Mesendoderm (in vitro differentiated cells): ENCODE measurements at regions not wholly inside any gene's neighbourhood (a gene's known extent, or its start where the extent isn't known, plus 50 kb on each side); places are given as distances from the start of the nearest gene placed in this dataset.
"Not testable (repeated sequence)": the region's sequence is repeated elsewhere in the genome, so short reads cannot be mapped to it uniquely, and the experiment has no call there.

Source experiments
- DNase-seq: peaks from one replicate; pipeline ENCODE4 v3.0.0; 2013
- H2AK5ac ChIP-seq: 2 replicates; pipeline ENCODE4 v1.6.1; 2013; ENCODE audit warnings: low read length, inconsistent platforms
- H2BK120ac ChIP-seq: 2 replicates; pipeline ENCODE4 v1.6.1; 2013; ENCODE audit warnings: low read depth, mild to moderate bottlenecking, low read length, moderate library complexity, mixed read lengths
- H2BK15ac ChIP-seq: replicated peaks from 2 replicates; pipeline ENCODE4 v1.6.1; 2013; ENCODE audit warnings: low read depth, mild to moderate bottlenecking, moderate library complexity
- H2BK5ac ChIP-seq: 2 replicates; pipeline ENCODE4 v1.6.1; 2013; ENCODE audit warnings: low read length, inconsistent platforms
- H3K18ac ChIP-seq: 2 replicates; pipeline ENCODE4 v1.6.1; 2013; ENCODE audit warnings: mild to moderate bottlenecking, low read length, mixed read lengths
- H3K23ac ChIP-seq: one replicate; pipeline ENCODE4 v1.6.1; 2013; ENCODE audit warnings: low read length
- H3K27ac ChIP-seq: 2 replicates; pipeline ENCODE4 v1.5.1; 2013; ENCODE audit warnings: low read depth, mild to moderate bottlenecking, inconsistent platforms, low read length, moderate library complexity
- H3K27me3 ChIP-seq: 2 replicates; pipeline ENCODE4 v1.6.1; 2013; ENCODE audit warnings: low read length, control low read depth, mild to moderate bottlenecking, inconsistent platforms; ENCODE audit not compliant: insufficient read depth, poor library complexity
- H3K36me3 ChIP-seq: 2 replicates; pipeline ENCODE4 v1.6.1; 2013; ENCODE audit warnings: low read length, inconsistent platforms; ENCODE audit not compliant: control insufficient read depth, insufficient read depth
- H3K4ac ChIP-seq: one replicate; pipeline ENCODE4 v1.6.1; 2013; ENCODE audit warnings: low read depth, mild to moderate bottlenecking, low read length, moderate library complexity
- H3K4me1 ChIP-seq: 2 replicates; pipeline ENCODE4 v1.6.1; 2013; ENCODE audit warnings: low read depth, low read length, inconsistent platforms; ENCODE audit not compliant: control insufficient read depth
- H3K4me2 ChIP-seq: 2 replicates; pipeline ENCODE4 v1.6.1; 2013; ENCODE audit warnings: low read length
- H3K4me3 ChIP-seq: 2 replicates; pipeline ENCODE4 v1.5.1; 2013; ENCODE audit warnings: mild to moderate bottlenecking, low read length
- H3K56ac ChIP-seq: one replicate; pipeline ENCODE4 v1.6.1; 2013; ENCODE audit warnings: low read length
- H3K79me1 ChIP-seq: 2 replicates; pipeline ENCODE4 v1.6.1; 2013; ENCODE audit warnings: low read length, inconsistent platforms
- H3K79me2 ChIP-seq: 2 replicates; pipeline ENCODE4 v1.6.1; 2013; ENCODE audit warnings: mild to moderate bottlenecking, low read length; ENCODE audit not compliant: control insufficient read depth, insufficient read depth
- H3K9ac ChIP-seq: 2 replicates; pipeline ENCODE4 v1.6.1; 2013; ENCODE audit warnings: low read length, inconsistent platforms
- H4K5ac ChIP-seq: one replicate; pipeline ENCODE4 v1.6.1; 2013; ENCODE audit warnings: low read length
- H4K8ac ChIP-seq: one replicate; pipeline ENCODE4 v1.6.1; 2013; ENCODE audit warnings: low read depth, mild to moderate bottlenecking, control low read depth, low read length, moderate library complexity
- WGBS: extraction: QIAGEN DNeasy Blood & Tissue Kit; methylation state at CpG from one replicate; pipeline ENCODE4 v1.1.7; 2013; ENCODE audit warnings: low lambda C conversion rate, missing lambda C conversion rate; ENCODE audit not compliant: insufficient coverage; ENCODE audit errors: extremely low coverage; 5-methylcytosine and 5-hydroxymethylcytosine counted together

DNA sequence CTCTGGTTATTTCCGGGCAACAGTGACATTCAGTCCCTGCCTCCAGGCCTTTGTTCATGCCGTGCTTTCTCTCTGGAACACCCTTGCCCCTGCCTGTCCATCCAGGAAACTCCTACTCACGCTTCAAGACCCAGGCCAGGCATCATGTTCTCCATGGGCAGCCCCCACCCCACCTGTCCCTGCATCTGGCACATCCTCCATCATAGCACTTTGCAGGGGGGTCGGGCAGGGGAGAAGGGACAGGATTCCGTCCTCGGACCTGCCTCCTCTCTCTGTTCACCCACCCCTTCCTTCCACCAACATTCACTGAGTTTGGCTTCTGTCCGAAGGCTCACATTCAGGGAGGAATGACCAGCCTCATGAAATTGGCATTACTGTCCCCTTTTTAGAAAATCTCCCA, 206.1 kb downstream of the MATN1 start:
- no CpG with 5 or more reads among the region's 7 CpGs for WGBS
- DNase-seq, H3K4ac ChIP-seq, H3K27me3 ChIP-seq, H2BK5ac ChIP-seq, H2BK120ac ChIP-seq, H4K5ac ChIP-seq, H2BK15ac ChIP-seq, H4K8ac ChIP-seq, H3K36me3 ChIP-seq, H3K23ac ChIP-seq, H3K4me1 ChIP-seq, H3K4me3 ChIP-seq, H3K27ac ChIP-seq, H3K9ac ChIP-seq, H2AK5ac ChIP-seq, H3K79me2 ChIP-seq, H3K56ac ChIP-seq, H3K4me2 ChIP-seq, H3K79me1 ChIP-seq, H3K18ac ChIP-seq: not testable (repeated sequence)

DNA sequence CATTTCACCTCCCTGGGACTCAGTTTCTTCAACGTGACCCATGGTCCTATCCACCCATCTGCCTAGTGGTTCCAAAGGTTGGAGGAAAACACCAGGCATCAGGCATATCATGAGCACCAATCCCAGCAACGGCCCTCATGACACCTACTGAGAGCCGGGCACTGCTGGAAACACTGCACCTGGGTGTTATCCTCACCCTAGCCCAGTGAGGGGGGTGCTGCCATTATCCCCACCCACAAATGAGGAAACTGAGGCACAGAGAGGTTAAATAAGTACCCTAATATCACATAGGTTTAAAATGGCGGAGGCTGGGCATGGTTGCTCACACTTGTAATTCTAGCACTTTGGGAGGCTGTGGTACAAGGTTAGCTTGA, 206.9 kb downstream of the MATN1 start:
- Histone ChIP-seq H3K56ac (no peak overlapping the region), H3K4me2 (no peak overlapping the region), H3K4me3 (no peak overlapping the region), H3K4ac (no peak overlapping the region), H3K79me1 (no peaks in the 10 kb centered on the region), H4K5ac (no peak overlapping the region), H3K9ac (no peak overlapping the region), H3K18ac (no peak overlapping the region), H2BK120ac (no peak overlapping the region), H3K23ac (no peak overlapping the region), H3K36me3 (no peaks in the 10 kb centered on the region), H2BK15ac (no peak overlapping the region), H3K79me2 (no peaks in the 10 kb centered on the region), H3K27me3 (no peaks in the 10 kb centered on the region), H3K4me1 (peaks cover 3% of the 10 kb centered on the region), H2AK5ac (no peak overlapping the region), H3K27ac (no peak overlapping the region), H2BK5ac (no peak overlapping the region), H4K8ac (no peak overlapping the region)
- DNase-seq = no peak
- no CpG with 5 or more reads among the region's 4 CpGs for WGBS

DNA sequence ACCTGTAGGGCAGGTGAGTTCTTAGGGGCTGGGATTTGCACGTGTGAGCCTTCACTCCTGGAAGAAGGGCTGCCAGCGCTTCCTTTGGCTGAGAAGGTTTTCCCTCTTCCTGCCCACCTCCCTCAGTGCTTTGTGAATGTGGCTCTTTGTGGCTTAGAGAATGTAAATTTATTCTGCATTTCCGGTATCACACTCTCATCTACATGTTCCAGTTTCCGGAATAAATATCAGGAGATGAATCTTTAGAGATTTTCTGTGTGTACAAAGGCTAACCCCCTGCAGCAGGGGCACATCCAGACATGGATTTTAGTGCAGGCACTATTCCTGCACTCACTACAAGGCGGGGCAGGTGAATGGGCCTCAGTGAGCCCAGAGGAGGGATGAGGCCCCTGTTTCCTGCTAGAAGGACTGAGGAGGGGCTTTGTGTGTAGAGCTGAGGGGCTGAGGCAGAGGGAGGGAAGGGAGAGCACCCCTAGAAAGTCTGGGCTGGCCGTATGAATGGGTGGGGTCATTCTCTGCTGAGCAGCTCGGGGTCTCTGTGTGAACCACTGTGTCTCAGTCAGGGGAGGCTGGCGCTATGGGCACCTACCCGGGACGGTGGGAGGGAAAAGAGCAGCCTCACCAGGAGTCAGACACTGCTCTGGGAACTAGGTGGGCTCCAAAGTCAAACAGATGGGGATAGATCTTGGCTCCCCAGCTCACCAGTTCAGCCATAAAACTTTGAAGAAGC, 207.5 kb downstream of the MATN1 start:
- DNase-seq = no peak
- no peak overlapping the region for H3K56ac ChIP-seq
- no peaks in the 10 kb centered on the region for H3K36me3 ChIP-seq
- no peak overlapping the region for H3K4ac ChIP-seq
- H3K4me2 ChIP-seq = no peak overlapping the region
- H2BK15ac ChIP-seq = no peak overlapping the region
- no peak overlapping the region for H4K5ac ChIP-seq
- no CpG with 5 or more reads among the region's 10 CpGs for WGBS
- no peaks in the 10 kb centered on the region for H3K79me2 ChIP-seq
- no peak overlapping the region for H3K27ac ChIP-seq
- no peak overlapping the region for H2BK120ac ChIP-seq
- H2BK5ac ChIP-seq = no peak overlapping the region
- H3K23ac ChIP-seq = no peak overlapping the region
- no peak overlapping the region for H3K18ac ChIP-seq
- no peak overlapping the region for H2AK5ac ChIP-seq
- H3K79me1 ChIP-seq = no peaks in the 10 kb centered on the region
- H3K9ac ChIP-seq = no peak overlapping the region
- H3K4me1 ChIP-seq = peaks cover 3% of the 10 kb centered on the region
- no peak overlapping the region for H4K8ac ChIP-seq
- H3K4me3 ChIP-seq = no peak overlapping the region
- H3K27me3 ChIP-seq = no peaks in the 10 kb centered on the region

DNA sequence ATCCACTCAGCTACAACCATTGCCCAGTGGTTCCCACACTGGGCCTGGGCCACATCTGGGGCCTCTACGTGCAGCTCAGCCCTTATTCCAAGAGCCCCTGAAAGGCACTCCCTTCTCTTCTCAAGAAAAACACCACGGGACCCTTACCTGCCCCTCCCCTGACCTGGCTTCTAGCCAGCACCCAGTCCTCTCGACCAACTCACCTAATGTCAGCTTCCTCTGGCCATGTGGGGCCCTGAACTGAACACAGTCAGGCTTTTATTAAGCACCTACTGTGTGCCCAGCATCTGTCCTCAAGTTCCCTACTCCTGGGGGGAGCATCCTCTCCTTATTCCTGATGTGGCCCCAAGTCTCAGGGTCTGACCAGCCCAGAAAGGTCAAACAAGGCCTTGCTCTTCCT, 208.4 kb downstream of the MATN1 start:
- H3K4ac ChIP-seq = no peak overlapping the region
- H2BK5ac ChIP-seq = no peak overlapping the region
- H2BK15ac ChIP-seq = no peak overlapping the region
- H3K4me1 ChIP-seq = peaks cover 3% of the 10 kb centered on the region
- no peaks in the 10 kb centered on the region for H3K79me1 ChIP-seq
- no peak overlapping the region for H3K4me3 ChIP-seq
- H3K18ac ChIP-seq = no peak overlapping the region
- no peak overlapping the region for H3K23ac ChIP-seq
- H3K27ac ChIP-seq = no peak overlapping the region
- H3K9ac ChIP-seq = no peak overlapping the region
- no peak overlapping the region for H2AK5ac ChIP-seq
- H3K56ac ChIP-seq = no peak overlapping the region
- H3K79me2 ChIP-seq = no peaks in the 10 kb centered on the region
- H2BK120ac ChIP-seq = no peak overlapping the region
- no CpG with 5 or more reads among the region's 3 CpGs for WGBS
- no peak overlapping the region for H3K4me2 ChIP-seq
- no peaks in the 10 kb centered on the region for H3K36me3 ChIP-seq
- no peak for DNase-seq
- H3K27me3 ChIP-seq = no peaks in the 10 kb centered on the region
- H4K5ac ChIP-seq = no peak overlapping the region
- no peak overlapping the region for H4K8ac ChIP-seq

DNA sequence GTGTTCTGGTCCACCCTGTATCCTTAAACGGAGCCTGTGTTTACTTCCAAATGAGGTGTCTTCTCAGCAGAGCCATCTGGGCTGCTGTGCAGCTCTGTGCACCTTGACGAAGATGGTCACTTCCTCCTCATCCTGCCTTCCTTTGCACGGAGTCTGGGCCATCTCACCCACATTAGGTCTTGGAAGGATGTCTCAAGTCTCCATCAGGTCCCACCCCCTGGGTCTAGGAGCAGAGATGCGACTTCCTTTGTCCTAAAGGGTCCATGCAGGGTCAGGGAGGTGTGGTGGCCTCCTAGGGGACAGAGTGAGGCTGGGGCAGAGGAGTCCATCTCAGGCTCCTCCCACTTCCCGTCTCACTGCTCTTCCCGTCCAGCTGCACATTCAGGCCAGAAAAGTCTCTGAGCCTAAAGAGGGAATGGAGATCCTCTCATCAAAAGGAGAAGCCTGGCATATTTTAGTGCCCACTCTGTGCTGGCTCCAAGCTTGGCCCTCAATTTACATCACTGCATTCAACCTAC, 209.2 kb downstream of the MATN1 start:
- H3K4me2 ChIP-seq = no peak overlapping the region
- no peaks in the 10 kb centered on the region for H3K36me3 ChIP-seq
- DNase-seq = no peak
- no peak overlapping the region for H2AK5ac ChIP-seq
- H2BK15ac ChIP-seq = no peak overlapping the region
- no peak overlapping the region for H4K8ac ChIP-seq
- no peak overlapping the region for H3K18ac ChIP-seq
- no peak overlapping the region for H4K5ac ChIP-seq
- H2BK120ac ChIP-seq = no peak overlapping the region
- H3K27ac ChIP-seq = no peak overlapping the region
- no peak overlapping the region for H3K23ac ChIP-seq
- no peak overlapping the region for H3K4ac ChIP-seq
- no CpG with 5 or more reads among the region's 6 CpGs for WGBS
- no peaks in the 10 kb centered on the region for H3K27me3 ChIP-seq
- no peaks in the 10 kb centered on the region for H3K79me1 ChIP-seq
- peaks cover 3% of the 10 kb centered on the region for H3K4me1 ChIP-seq
- no peaks in the 10 kb centered on the region for H3K79me2 ChIP-seq
- no peak overlapping the region for H2BK5ac ChIP-seq
- H3K4me3 ChIP-seq = no peak overlapping the region
- no peak overlapping the region for H3K9ac ChIP-seq
- no peak overlapping the region for H3K56ac ChIP-seq
